Epithelial cell of prostate (primary cell): ENCODE measurements at regions not wholly inside any gene's neighbourhood (a gene's known extent, or its start where the extent isn't known, plus 50 kb on each side); places are given as distances from the start of the nearest gene placed in this dataset.

Experiments used
- DNase-seq: peaks from one replicate; pipeline ENCODE4 v3.0.0-alpha.2; 2011; ENCODE audit warnings: low read depth, low spot score
- H3K27ac ChIP-seq: fragments of 450-650 bp; 2 replicates; pipeline ENCODE4 v1.5.1; 2017; ENCODE audit warnings: mild to moderate bottlenecking

DNA sequence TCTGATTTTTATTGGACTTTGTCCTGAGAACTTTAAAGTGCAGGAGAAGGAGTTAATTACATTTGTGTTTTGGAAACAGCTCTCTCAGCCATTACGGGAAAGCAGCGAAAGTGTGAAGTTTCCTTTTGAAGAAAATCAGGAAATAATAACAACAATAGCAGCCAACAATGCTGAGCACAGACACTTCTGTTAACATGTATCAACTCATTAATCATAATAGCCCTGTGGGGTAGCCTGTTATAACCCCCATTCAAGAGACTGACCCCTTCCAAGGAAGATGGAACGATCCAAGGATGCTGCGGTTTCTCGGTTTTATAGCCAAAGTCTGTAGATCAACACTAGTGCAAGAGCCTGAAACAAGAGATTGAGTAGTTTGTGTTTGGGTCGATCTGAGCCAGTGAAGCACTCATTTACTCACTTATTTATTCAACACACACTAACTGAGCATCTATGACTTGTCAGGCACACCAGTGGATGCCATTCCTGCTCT lies 195.5 kb downstream of the DRD1 start:
- DNase-seq, result no peak
- H3K27ac ChIP-seq, result no peak overlapping the region

DNA sequence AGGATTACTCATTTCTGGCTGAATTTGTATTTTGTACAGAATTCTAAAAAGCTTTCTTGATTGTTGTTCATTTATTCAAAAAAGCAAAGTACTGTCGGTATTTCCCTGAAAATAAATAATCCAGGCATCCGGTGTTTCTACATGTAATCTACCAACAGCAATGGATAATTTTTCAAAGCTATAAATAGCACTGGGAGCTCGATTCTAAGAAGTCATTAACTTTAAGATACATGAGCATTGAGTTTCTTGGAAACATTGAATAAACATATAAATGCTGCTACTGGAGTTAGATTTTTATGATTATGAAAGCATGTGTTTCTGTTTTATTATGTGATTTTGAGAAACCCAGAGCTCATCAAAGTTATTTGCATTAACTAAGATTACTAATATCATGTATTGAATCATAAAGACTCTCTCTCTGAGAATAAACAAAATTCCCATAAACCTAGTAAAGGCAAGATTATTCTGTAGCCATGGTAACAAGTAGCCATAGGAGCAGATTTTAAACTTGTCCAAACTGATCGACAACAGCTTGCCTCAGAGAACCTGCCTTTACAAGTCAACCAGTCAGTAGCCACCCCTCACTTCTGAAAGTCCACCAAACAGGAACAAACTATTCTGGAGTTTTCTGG lies 197.0 kb downstream of the DRD1 start:
- DNase-seq, result peak; percentile 3
- peak overlapping the region; percentile 10 for H3K27ac ChIP-seq

DNA sequence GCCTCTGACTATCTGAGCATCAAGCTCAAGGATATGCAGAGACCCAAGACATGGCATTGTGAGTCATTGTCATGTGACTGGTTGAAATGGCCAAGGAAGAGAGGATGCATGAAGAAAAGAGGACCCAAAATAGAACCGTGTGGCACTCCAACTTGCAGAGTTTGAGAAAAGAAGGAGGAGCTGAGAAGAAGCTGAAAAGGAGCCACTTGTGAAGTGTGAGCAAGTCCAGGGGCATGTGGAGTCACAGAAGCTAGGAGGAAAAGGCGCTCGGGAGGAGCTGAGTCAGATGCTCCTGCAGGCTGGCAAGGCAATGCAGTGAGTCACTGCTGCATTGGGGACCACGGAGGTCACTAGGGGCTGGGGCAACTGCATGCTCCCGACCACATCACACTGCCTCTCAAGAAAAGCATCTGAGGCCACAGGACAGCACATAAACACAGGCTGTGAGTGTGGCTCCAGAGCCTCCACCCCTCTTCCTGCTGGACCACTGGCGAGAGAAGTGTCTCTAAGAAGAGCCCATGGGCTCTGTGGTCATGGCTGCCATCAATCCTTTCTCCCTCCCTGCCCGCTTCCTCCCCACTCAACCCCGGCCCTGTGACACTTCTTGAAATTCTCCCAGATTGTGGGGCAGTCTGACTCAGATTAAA lies 197.6 kb downstream of the DRD1 start:
- DNase-seq, result peak; percentile 74
- peak overlapping the region; percentile 10 for H3K27ac ChIP-seq

DNA sequence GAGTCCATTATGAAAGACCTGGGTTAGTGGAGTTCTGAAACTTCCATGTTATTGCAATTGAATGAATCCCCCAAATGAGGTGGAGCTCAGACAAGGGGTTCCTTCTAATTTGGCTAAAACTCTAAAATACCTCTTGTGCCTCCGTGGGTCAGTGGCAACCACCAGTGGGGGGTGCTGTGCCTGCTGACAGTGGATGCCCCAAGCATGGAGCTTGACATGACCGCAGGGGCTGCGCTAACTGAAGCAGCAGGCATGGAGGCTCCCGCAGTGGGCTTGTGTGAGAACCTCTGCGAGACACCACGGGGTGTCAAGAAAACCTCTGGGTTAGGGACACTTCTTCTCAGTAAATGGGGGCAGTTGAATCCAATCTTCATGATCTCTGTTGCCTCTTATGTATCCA lies 200.5 kb downstream of the DRD1 start:
- no peak for DNase-seq
- H3K27ac ChIP-seq, result no peak overlapping the region

GRCh38 chr5:175242207-175242606 lies 201.8 kb downstream of the DRD1 start:
- H3K27ac ChIP-seq, result no peak overlapping the region
- no peak for DNase-seq

GRCh38 chr5:175238326-175238725 lies 205.7 kb downstream of the DRD1 start:
- no peak overlapping the region for H3K27ac ChIP-seq
- no peak for DNase-seq

DNA sequence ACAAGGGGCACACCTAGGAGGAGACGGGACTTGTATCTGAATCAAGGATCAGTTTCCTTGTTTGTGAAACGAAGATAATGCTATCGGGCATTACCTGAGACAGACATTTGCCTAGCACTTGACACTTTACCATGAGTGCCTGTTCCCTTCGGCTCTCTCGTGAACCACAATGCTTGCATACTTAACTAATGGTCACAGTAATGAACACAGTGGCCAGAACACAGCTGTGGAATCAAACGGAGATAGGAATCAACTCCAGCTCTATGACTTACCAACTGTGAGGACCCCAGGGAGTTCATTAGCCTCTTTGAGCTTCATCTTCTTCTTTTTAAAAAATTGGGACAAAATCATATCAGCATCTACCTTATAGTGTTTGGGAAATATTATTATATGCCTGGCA lies 207.8 kb downstream of the DRD1 start:
- no peak for DNase-seq
- no peak overlapping the region for H3K27ac ChIP-seq

GRCh38 chr5:175235251-175235960 lies 208.6 kb downstream of the DRD1 start:
- no peak for DNase-seq
- no peak overlapping the region for H3K27ac ChIP-seq

GRCh38 chr5:175230299-175230698 lies 213.7 kb downstream of the DRD1 start:
- DNase-seq, result no peak
- no peak overlapping the region for H3K27ac ChIP-seq

GRCh38 chr5:175226506-175226905 lies 217.5 kb downstream of the DRD1 start:
- no peak overlapping the region for H3K27ac ChIP-seq
- DNase-seq, result no peak

- no peak overlapping the region for H3K27ac ChIP-seq
These were observed 220.7 kb downstream of the DRD1 start for GRCh38 chr5:175223291-175223690.

DNA sequence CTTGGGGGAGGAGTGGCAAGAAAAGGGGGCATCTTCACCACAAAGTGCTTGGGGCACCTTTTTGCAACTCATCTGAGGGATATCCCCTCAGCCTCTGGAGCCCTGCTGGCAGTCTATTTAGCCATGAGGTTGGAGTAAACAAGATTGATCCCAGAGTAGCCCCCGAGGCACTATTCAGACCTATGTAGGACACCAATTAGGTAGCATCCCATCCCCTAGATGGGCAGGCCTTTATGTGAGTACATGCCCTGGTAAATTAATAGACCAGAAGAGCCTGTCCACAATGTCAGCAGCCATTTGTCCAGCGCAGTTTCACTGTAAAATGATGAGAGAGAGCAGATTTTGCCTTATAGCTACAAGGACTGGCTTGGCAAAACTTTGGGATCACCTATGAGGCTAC lies 221.4 kb downstream of the DRD1 start:
- DNase-seq, result no peak
- no peak overlapping the region for H3K27ac ChIP-seq

More at GRCh38 chr5:175223291-175223690, 220.7 kb downstream of the DRD1 start:
- DNase-seq, result no peak

DNA sequence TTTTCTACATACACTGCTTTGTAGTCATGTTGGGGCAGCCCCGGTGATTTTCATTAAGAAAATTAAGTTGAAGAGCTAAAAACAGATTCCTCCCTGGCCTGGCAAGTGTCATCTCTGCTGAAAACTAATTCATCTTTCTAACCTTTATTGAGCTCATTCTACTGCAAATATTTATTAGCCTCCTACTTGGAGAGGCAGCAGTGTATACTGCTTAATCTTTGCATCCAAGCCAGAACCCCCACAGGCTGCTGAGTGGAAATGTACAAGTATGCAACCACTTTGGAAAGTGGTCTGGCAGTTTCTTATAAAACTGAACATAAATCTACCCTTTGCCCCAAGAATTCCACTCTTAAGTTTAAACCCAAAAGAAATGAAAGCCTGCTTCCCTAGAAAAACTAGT lies 223.4 kb downstream of the DRD1 start:
- H3K27ac ChIP-seq, result no peak overlapping the region
- no peak for DNase-seq

GRCh38 chr5:175219366-175219765 lies 224.6 kb downstream of the DRD1 start:
- DNase-seq, result no peak

DNA sequence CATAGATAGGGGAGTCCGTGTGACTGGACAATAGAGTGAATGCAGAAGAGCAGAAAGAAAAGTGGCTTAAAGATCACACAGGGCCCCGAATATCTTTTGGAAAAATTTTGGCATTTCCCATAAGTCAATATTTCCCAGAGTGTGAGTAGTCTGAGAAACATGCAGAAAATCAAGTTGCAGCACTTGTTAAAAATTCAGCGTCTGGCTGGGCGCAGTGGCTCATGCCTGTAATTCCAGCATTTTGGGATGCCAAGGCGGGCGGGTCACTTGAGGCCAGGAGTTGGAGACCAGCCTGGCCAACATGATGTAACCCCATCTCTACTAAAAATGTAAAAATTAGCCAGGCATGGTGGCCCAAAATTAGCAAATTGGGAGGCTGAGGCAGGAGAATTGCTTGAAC lies 227.0 kb downstream of the DRD1 start:
- H3K27ac ChIP-seq, result no peak overlapping the region

More at GRCh38 chr5:175219366-175219765, 224.6 kb downstream of the DRD1 start:
- H3K27ac ChIP-seq, result no peak overlapping the region

DNA sequence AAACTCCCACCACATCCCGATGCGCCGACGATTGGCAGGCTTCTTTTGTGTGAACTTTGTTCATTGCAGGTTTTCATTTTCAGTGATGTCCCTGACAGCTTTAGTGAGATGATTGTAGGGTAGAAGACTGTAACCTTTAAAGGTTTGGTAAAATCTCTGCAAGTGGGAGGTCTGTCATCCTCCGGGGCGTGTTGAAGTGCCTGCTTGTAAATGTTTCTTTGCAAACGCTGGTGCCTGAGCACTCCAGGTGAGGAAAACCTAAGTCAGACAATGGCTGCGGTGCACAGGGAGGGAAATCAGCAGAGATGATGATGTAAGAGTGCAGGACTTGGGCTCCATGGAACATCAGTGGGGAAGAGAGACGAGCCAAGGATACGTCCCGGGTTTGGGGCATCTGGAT lies 228.1 kb downstream of the DRD1 start:
- H3K27ac ChIP-seq, result no peak overlapping the region
- no peak for DNase-seq

More for the DNA sequence above, 227.0 kb downstream of the DRD1 start:
- no peak for DNase-seq

- no peak overlapping the region for H3K27ac ChIP-seq
- DNase-seq, result peak; percentile 49
These were observed 229.8 kb downstream of the DRD1 start for GRCh38 chr5:175214152-175214551.

GRCh38 chr5:175211956-175212756 lies 231.8 kb downstream of the DRD1 start:
- DNase-seq, result no peak
- no peak overlapping the region for H3K27ac ChIP-seq

DNA sequence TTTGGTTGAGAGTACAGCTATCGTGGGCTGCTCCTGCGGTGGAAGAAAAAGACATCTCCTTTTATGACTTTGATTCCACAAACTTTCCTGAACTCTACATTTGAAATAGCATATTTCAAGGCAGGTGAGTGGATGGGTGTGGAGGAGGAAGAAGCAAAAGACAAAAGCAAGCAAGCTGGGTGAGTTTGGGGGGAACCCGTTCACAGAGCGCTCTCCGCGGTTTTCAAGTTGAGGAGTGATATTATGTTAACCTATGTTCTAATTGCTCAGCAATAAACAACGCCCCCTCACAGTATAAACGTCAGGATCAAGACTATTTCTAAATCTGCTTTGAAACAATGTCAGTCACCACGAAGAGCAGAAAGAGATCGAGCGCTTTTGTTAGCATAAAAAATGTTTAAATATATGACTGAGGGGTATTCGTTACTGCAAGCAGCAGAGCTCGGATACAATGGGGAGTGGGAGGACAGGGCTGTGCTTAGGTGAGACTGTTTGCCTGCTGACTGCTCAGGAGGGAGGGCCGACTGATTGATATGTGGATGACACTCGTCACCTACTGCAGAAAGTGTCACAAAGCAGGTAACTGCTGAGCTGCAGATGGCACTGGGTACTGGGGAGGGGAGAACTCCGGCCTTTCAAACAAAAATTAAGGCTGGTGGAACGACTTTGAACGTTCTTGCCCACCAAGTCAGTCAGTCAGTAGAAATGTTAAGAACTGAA lies 236.5 kb downstream of the DRD1 start:
- H3K27ac ChIP-seq, result no peak overlapping the region
- no peak for DNase-seq

DNA sequence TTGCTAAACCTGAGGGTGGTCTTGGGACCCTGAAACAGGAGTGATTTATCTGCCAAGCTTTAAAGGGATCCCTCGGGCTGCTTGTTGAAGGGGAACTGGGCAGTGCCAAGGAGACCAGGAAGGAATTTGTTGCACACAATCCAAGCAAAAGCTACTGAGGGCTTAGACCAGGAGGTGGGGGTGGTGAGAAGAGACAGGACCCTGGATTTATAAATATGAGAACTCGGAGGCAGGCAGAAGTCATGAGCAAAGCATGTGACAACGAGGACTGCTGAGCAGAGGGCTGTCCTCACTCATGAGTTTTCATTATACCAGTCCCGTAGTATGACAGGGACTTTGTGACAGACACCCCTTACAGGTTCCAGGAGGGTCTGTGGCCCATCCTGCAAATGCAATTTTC lies 237.3 kb downstream of the DRD1 start:
- no peak overlapping the region for H3K27ac ChIP-seq
- DNase-seq, result no peak
